Activated CD4-positive, alpha-beta T cell treated with anti-CD3 and anti-CD28 coated beads, Interleukin-10, Interleukin-2, amounts not matched to agents 100 ng/mL and 50 ng/mL, durations not matched to agents 16 hours and 8 hours (primary cell): ENCODE measurements at regions not wholly inside any gene's neighbourhood (a gene's known extent, or its start where the extent isn't known, plus 50 kb on each side); places are given as distances from the start of the nearest gene placed in this dataset.

Experiments
- DNase-seq: peaks from one replicate; pipeline ENCODE4 v3.0.0-alpha.2; 2020

- DNase-seq = no peak
These were observed 171.0 kb upstream of the UMPS start for GRCh38 chr3:124558991-124559845.

GRCh38 chr3:124559846-124560574 is 170.2 kb upstream of the UMPS start:
- DNase-seq = peak; percentile 67

- no peak for DNase-seq
These were observed 169.5 kb upstream of the UMPS start for GRCh38 chr3:124560666-124561215.

GRCh38 chr3:124562769-124563168 is 167.5 kb upstream of the UMPS start:
- DNase-seq = no peak

- no peak for DNase-seq
These were observed 166.9 kb upstream of the UMPS start for GRCh38 chr3:124563376-124563775.

- DNase-seq = peak; percentile 58
These were observed 165.2 kb upstream of the UMPS start for GRCh38 chr3:124565013-124565412.

GRCh38 chr3:124565551-124565950 is 164.7 kb upstream of the UMPS start:
- no peak for DNase-seq

- DNase-seq = no peak
These were observed 163.6 kb upstream of the UMPS start for GRCh38 chr3:124566701-124567100.

- DNase-seq = no peak
These were observed 163.1 kb upstream of the UMPS start for GRCh38 chr3:124567179-124567578.

- no peak for DNase-seq
These were observed 160.5 kb upstream of the UMPS start for GRCh38 chr3:124569761-124570160.

GRCh38 chr3:124570232-124570631 is 160.0 kb upstream of the UMPS start:
- no peak for DNase-seq

- no peak for DNase-seq
These were observed 157.3 kb upstream of the UMPS start for GRCh38 chr3:124572851-124573405.

GRCh38 chr3:124574012-124574411 is 156.2 kb upstream of the UMPS start:
- no peak for DNase-seq

- no peak for DNase-seq
These were observed 153.4 kb upstream of the UMPS start for GRCh38 chr3:124576565-124577493.

- no peak for DNase-seq
These were observed 152.6 kb upstream of the UMPS start for GRCh38 chr3:124577494-124578167.

GRCh38 chr3:124579641-124580040 is 150.6 kb upstream of the UMPS start:
- no peak for DNase-seq

- DNase-seq = no peak
These were observed 148.1 kb upstream of the UMPS start for GRCh38 chr3:124582196-124582595.

- no peak for DNase-seq
These were observed 147.4 kb upstream of the UMPS start for GRCh38 chr3:124582621-124583395.

- DNase-seq = no peak
These were observed 146.1 kb upstream of the UMPS start for GRCh38 chr3:124584245-124584551.

GRCh38 chr3:124584552-124585391 is 145.5 kb upstream of the UMPS start:
- peak; percentile 19 for DNase-seq
